Fibroblast of upper back skin (primary cell): ENCODE measurements at regions not wholly inside any gene's neighbourhood (a gene's known extent, or its start where the extent isn't known, plus 50 kb on each side); places are given as distances from the start of the nearest gene placed in this dataset.
"Not testable (repeated sequence)": the region's sequence is repeated elsewhere in the genome, so short reads cannot be mapped to it uniquely, and the experiment has no call there.

Experiments
- DNase-seq: peaks from one replicate; pipeline ENCODE4 v3.0.0-alpha.2; 2013

DNA sequence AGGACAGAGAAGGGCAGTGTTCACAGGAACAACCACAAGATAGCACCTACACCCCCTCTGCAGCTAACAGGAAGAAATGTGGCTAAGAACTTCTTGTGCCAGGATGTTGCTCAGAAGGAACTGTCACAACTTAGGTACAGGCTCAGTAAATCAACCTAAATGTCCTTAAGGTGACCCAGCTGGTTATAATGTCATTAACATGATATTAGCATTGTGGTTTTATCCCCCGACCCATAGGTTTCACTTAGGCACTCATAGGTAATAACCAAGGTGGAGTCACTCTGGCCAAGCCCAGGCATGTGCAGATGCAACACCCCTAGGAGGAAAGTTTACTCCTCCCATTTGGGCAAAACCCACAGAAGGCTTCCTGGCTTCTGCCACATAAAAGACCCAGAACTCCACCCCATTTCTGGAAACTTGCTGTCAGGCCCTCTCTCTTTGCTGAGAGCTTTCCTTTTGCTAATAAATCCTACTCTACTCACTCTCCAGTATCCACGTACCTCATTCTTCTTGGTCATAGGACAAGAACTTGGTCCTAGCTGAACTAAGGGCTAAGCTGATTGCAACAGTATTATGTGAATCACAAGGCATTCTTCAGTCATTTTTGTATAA, 951.3 kb downstream of the SLITRK5 start:
- no peak for DNase-seq

- DNase-seq: no peak
Observed at GRCh38 chr13:88623150-88623549, 952.0 kb downstream of the SLITRK5 start.

DNA sequence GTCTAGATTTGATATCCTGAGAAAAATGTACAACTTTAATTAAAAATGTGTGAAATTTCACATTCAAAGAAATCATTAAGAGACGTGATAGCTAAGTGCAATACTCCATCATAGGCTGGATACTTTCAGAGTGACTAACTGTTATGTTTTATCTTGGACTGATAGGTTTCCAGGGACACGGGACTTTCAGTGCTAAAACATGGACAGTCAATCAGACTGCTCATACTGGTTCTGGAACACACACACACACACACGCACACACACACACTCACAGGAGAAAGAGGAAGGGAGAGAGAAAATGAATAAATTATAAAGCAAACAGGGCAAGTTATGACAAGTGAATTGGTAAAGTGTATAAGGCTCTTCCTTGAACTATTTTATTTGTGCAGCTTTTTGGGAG, 955.9 kb downstream of the SLITRK5 start:
- no peak for DNase-seq

- no peak for DNase-seq
Observed at GRCh38 chr13:88628882-88629281, 957.7 kb downstream of the SLITRK5 start.

DNA sequence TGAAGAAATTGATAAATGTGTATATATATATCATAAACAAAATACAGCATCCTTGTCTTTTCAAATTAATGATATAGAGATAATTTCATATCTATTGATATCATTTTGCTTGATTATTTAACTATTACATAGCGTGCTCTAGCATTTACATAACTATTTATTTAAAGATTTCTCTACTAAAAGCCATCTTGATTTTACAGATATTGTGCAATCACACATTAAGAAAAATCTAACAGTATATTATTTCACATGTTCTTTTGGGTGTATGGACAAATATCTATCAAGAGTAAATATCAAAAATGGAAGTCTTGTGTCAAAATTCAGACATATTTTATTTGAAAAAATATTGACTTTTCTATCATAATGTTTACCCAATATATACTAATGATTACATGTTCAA, 966.8 kb downstream of the SLITRK5 start:
- DNase-seq: no peak

DNA sequence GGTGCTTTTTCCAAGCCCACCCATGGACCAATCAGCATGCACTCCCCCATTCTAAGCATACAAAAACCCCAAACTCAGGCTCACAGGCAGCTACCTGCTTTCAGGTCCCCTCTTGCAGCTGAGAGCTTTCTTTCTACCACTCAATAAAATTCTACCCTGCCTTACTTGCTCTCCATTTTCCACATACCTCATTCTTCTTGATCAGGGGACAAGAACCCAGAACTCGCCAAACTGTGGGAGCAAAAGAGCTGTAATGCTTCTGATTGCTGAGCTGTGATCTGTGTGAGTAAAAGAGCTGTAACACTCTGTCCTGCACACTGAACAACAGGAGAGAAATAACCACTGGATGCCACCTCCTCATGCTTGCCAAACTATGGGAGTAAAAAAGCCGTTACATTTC, 972.1 kb downstream of the SLITRK5 start:
- no peak for DNase-seq

GRCh38 chr13:88648598-88649373, 977.6 kb downstream of the SLITRK5 start:
- DNase-seq: no peak

DNA sequence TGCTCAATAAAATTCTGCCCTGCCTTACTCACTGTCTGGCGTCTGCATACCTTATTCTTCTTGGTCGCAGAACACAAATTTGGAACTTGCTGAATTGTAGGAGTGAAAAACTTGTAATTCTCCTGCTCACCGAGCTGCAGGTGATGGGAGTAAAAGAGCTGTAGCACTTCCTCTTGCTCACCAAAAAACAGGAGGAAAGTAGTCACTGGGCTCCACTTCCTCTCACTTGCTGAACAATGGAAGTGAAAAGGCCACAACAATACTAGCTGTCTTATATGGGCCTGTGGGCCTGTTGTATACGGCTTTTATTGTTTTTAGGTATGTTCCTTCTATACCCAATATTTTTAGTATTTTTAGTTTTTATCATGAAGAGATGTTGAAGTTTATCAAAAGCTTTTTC, 978.7 kb downstream of the SLITRK5 start:
- no peak for DNase-seq

DNA sequence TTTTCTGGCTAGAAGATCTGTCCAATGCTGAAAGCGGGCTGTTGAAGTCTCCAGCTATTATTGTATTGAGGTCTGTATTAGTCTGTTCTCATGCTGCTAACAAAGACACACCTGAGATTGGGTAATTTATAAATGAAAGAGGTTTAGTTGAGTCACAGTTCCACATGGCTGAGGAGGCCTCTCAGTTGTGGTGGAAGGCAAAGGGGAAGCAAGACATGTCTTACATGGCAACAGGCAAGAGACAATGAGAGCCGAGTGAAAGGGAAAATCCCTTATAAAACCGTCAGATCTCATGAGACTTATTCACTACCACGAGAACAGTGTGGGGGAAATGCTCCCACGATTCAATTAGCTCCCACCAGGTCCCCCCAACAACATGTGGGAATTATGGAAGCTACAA, 980.4 kb downstream of the SLITRK5 start:
- no peak for DNase-seq

DNA sequence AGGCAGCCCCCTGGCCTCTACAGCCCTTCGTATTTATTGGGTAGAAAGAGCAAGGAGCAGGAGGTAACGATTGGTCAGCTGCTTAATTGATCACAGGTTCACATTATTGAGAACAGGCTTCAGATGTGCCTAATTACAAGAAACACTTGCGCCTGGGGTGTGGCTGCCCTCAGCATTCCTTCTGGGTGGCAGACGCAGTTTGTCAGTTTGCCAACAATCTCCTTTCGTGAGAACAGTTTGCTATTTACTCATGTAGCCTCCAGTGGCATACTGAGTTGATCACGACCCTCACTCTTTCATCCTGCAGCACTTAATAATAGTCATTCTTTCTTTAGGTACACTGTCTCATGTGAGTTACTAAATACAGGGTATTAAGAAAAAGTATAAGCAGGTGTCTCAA, 985.6 kb downstream of the SLITRK5 start:
- DNase-seq: no peak

DNA sequence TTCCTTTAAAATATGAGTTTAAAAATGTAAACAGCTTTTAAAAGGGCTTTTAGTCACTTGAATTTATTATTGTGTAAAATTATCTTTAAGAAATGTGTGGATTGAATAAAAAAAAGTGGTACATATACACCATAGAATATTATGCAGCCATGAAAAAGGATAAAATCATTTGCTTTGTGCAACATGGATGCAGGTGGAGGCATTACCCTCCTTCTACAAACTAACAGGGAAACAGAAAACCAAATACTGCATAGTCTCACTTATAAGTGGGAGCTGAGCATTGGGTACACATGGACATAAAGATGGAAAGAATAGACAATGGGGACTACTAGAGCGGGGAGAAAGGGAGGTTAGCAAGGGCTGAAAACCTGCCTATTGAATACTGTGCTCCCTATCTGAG, 999.3 kb downstream of the SLITRK5 start:
- no peak for DNase-seq

DNA sequence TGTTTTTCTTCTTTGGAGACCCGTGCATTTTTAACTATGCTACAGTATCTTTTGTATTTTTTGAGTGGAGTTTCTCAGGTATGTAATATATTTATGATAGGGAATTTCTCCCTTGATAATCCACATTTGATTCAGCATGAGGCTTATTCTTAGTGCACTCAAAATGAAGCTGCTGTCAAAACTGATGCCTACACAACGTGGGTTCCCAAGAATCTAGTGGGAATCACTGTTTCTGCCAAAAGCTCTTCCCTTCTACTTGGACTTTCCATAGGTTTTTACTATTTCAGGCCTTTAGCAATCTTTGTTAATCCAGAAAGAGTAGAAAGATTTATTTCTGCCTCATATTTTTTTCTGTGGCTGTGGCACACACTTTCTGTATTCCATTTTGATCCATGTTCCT, 1003.7 kb downstream of the SLITRK5 start:
- no peak for DNase-seq

DNA sequence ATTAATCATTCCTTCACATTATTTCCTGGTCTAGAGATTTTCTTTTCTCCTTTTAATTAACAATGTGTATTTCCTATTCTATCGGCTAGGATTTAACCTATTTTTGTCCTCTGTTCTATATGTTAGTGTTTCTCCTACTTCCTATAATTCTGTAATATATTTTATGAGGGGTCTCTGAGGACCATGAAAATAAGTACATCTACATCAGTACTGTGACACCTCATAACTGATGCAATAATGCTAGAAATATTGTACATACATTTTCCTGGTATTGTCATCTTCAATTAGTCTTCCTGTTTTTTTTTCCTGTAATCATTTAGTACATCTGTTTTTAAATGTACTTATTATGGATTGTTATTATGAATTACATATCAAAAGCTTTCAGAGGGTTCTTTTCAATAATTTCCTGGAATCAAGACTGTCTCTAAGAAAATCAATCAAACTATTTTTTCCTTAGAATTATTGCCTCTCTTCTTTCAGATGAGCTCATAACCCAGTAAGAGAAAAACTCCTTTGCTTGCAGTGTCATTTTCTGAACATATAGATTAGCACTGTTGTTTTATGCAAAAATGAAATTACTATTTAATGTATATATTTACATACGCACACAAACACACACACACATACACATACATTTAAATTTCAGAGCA, 1004.3 kb downstream of the SLITRK5 start:
- DNase-seq: no peak

GRCh38 chr13:88676016-88676415, 1004.8 kb downstream of the SLITRK5 start:
- no peak for DNase-seq

- DNase-seq: no peak
Observed at GRCh38 chr13:88685459-88685858, 1014.3 kb downstream of the SLITRK5 start.

DNA sequence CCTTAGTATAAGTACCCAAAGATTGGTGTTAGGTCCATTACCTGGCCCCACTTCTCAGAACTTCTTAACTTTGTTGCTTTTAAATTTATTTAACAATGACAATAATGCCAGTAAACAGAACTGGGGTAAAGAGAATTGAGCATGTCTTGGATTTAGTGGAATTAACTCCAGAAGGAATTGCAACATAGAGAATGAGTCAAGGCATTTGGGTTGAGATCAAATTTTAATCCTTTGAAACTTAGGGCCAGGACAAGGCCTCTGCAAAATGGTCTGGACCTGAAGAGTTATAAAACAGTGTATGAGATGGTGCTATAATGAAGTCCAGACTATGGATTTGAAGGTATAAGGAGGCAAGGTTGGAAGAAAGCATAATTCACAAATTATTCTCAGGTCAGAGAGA, 1030.4 kb downstream of the SLITRK5 start:
- DNase-seq: no peak

DNA sequence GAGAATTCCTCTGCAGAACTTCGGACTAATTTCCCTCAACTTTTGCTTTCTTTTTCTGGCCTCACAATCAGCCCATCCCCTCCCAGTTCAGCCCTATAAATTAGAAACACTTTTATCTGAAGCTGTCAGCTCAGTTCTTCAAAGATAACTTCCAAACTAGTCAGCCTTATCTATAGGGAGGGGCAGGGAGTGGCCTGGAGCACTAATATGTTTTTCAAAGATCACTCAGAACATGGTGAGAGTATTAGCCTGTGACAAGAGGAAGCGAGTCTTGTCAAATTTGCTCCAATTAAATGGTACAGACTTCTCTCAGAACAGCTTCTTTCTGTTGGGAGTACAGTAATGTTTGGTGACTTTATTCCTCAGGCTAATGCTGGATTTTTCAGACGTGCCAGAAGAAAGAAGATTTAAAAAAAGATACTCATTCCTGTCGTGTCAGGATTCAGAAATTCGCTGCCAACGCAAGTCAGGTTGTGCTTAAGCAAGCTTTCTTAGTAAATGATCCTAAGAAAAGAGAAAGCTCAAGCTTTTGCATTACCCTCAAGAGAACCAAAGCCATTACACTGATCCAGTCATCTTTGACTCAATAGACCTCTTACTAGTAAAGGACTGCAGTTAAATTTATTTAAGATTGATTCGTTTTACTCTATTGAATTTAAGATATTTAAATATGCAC, 1033.6 kb downstream of the SLITRK5 start:
- DNase-seq: no peak

DNA sequence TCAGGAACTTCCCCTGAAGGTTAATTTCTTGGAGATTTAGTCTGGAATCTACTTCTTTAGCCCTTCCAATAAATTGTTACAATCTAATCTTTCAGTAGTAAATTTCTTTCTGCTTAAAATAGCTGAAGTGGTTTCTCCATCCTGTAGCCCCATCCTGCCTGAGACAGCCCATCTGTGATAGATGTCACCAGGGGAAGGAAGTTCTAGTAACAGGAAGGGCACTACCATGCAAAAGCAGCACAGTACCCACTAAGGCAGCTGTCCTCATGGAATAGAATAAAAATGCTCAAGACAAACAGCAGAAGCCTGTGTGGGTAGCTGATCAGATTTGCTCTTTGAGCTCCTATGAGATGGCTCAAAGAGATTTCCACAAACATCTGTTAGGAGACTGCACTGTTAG, 1036.5 kb downstream of the SLITRK5 start:
- no peak for DNase-seq

- no peak for DNase-seq
Observed at GRCh38 chr13:88717946-88718345, 1046.8 kb downstream of the SLITRK5 start.

- no peak for DNase-seq
Observed at GRCh38 chr13:88718781-88719180, 1047.6 kb downstream of the SLITRK5 start.

GRCh38 chr13:88726075-88726474, 1054.9 kb downstream of the SLITRK5 start:
- DNase-seq: no peak

DNA sequence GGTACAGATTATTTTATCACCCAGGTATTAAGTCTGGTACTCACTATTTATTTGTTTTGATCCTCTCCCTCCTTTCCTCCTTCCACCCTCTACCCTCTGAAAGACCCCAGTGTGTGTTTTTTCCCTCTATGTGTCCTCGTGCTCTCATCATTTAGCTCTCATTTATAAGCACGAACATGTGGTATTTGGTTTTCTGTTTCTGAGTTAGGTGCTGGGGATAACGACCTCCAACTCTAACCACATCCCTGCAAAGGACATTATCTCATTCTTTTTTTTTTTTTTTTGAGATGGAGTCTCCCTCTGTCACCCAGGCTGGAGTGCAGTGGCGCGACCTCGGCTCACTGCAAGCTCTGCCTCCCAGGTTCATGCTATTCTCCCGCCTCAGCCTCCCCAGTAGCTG, 1056.1 kb downstream of the SLITRK5 start:
- DNase-seq: not testable (repeated sequence)

DNA sequence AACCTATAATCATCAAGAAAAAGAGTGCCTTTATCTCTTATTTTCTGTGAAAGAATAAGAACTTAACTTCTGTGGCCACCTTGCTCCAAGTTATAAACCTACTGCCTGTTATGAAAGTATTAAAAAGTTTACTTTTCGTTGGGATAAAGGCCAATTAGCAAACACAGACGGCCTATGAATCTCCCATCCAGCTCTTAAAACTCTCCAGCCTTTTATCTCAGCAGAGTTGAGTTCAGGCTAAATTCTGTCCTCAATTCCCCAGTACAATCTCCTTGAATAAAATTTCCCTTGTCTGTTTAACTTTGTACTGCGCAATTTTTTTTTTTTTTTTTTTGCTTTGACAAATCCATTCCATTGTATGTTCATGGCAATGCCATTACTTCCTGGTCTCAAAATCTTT, 1058.4 kb downstream of the SLITRK5 start:
- no peak for DNase-seq

GRCh38 chr13:88736026-88736425, 1064.9 kb downstream of the SLITRK5 start:
- no peak for DNase-seq
